AG04449 (cell line): ENCODE measurements at regions not wholly inside any gene's neighbourhood (a gene's known extent, or its start where the extent isn't known, plus 50 kb on each side); places are given as distances from the start of the nearest gene placed in this dataset.

Source experiments
- CTCF ChIA-PET: fragments of 350-600 bp; formaldehyde crosslinking; extraction: SDS; loops from one replicate; lab custom pipeline; 2021; ENCODE audit warnings: antibody characterized with exemption; lab: Yijun Ruan, JAX
- POLR2A ChIA-PET: fragments of 400-600, 350-600 bp; formaldehyde crosslinking; extraction: SDS; loops from one replicate; lab custom pipeline; 2020; ENCODE audit warnings: antibody characterized with exemption, inconsistent platforms; lab: Yijun Ruan, JAX
- DNase-seq: peaks from one replicate; pipeline ENCODE4 v3.0.0-alpha.2; 2010; ENCODE audit warnings: low read depth, low spot score
- H3K4me3 ChIP-seq: 2 replicates; pipeline ENCODE4 v1.5.1; 2011; ENCODE audit warnings: low read depth, mild to moderate bottlenecking, control low read depth, low read length
- TF ChIP-seq, protein P1 (sequence below): IDR thresholded peaks from one replicate; pipeline ENCODE4 v1.5.1; 2011; ENCODE audit warnings: mild to moderate bottlenecking, moderate library complexity, low read length, control low read depth, inconsistent platforms; ENCODE audit not compliant: insufficient read depth; ENCODE audit errors: missing control alignments

DNA sequence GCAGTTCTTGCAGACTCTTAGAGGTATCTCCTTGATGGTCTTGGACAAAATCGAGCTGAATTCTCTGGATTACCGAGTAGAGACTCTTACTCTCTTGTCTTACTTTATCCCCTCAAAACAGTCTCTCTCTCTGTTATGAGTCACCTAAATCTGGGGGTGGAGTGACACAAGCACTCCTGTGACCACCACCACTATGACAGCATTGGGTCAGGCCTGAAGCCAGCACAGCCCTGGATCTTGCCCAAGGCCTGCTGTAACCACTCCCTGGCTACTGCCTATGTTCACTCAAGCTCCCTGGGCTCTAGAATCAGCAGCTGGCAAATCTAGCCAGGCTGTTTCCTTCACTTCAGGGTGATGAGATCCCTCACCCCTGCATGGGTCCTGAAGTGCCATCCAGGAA, 662.5 kb downstream of the LUZP2 start:
- POLR2A ChIA-PET: no interaction called here
- no peak overlapping the region for H3K4me3 ChIP-seq
- TF ChIP-seq, protein P1, sequence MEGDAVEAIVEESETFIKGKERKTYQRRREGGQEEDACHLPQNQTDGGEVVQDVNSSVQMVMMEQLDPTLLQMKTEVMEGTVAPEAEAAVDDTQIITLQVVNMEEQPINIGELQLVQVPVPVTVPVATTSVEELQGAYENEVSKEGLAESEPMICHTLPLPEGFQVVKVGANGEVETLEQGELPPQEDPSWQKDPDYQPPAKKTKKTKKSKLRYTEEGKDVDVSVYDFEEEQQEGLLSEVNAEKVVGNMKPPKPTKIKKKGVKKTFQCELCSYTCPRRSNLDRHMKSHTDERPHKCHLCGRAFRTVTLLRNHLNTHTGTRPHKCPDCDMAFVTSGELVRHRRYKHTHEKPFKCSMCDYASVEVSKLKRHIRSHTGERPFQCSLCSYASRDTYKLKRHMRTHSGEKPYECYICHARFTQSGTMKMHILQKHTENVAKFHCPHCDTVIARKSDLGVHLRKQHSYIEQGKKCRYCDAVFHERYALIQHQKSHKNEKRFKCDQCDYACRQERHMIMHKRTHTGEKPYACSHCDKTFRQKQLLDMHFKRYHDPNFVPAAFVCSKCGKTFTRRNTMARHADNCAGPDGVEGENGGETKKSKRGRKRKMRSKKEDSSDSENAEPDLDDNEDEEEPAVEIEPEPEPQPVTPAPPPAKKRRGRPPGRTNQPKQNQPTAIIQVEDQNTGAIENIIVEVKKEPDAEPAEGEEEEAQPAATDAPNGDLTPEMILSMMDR: no peak
- DNase-seq: no peak
- CTCF ChIA-PET: no interaction called here

DNA sequence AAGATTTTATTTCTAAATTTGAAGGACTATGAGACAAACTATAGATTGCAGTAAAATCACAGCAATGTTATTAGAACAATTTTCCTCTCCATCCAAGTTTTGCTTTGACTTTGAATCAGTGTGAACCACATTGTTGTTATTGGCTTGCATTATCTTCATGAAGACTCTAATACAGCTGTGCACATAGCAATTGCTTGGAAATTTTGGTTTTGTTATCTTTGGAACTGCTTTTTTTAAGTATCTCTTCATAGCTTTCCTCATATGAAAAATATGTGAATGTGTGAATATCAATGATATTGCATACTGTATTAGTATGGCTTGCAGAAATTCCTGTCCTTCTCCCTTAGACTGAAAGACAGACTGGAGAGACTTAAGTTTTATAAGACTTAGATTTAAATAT, 666.6 kb downstream of the LUZP2 start:
- POLR2A ChIA-PET: no interaction called here
- no peak for DNase-seq
- CTCF ChIA-PET: no interaction called here
- H3K4me3 ChIP-seq: no peak overlapping the region
- TF ChIP-seq, protein P1: no peak

DNA sequence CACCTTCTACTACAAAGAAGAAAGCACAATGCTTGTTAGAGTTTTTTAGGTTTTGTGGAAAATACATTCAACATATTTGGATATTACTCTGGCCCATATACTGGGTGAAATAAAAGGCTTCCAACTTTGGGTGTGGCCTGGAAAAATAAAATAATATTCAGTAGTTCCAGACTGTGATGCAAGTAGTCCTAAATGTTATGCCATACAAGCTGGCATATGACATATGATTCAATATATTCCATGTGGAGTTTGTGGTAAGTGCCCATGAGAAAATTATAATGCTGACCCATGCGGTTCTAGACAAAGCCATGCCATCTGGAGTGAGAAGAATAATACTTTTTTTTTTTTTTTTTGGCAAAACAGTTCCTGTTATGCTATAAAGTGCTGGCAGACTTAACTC, 683.3 kb downstream of the LUZP2 start:
- POLR2A ChIA-PET: no interaction called here
- TF ChIP-seq, protein P1: no peak
- CTCF ChIA-PET: no interaction called here
- no peak for DNase-seq
- no peak overlapping the region for H3K4me3 ChIP-seq

DNA sequence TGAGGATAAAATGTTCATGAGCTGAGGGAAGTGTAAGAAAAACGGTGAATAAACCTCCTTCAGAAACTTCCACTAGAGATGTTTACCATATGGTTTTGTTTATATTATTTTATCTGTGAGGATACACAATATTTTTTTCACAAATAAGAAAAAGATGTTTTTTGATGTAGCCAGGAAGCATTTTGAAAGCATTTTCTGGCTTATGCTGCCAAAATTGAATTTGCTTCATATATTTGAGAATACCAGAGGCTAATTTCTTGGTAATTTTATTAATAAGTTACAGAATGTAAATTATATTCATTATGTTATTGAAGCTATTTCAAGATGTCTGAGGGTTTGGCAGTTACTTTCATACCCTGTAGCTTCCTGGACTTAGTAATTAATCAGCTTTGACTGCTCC, 686.6 kb downstream of the LUZP2 start:
- no peak overlapping the region for H3K4me3 ChIP-seq
- POLR2A ChIA-PET: no interaction called here
- CTCF ChIA-PET: no interaction called here
- TF ChIP-seq, protein P1: no peak
- DNase-seq: no peak

DNA sequence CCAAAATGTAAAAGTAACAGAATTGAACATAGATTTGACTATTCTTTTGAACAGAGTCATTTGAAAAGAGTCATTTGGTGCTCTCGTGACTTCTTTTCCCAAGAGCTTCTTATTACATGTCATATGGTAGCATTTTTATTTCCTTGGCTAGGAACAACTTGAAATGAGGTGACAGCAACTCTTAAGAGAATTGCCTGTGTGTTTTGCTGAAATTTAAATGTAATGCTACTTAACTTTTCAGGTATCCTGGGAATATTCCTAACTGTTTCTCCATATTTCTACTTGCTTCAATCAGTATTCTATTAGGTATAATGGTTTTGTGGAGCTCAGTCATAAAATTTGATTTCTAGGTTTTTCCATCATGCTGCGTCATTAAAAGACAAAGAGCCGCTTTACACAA, 700.7 kb downstream of the LUZP2 start:
- no peak overlapping the region for H3K4me3 ChIP-seq
- ChIA-PET CTCF (no interaction called here), POLR2A (no interaction called here)
- no peak for DNase-seq
- TF ChIP-seq, protein P1: no peak

DNA sequence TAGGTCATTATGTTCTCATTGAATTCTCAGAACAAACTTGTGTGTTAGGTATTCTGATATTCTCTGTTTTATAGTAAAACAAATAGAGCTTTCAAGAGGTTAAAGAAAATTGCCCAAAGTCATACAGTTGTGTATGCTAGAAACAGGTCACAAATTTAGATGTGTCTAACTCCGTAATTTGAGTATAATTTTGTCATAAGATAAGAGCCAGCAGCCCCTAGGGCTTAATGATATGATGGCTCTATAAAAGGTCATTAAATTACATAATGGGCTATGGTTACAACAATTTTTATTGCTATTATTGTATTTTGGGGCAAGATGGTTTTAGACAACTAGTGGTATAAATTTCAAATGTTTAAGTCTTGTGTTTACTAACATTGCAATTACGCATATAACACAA, 701.9 kb downstream of the LUZP2 start:
- TF ChIP-seq, protein P1: no peak
- no peak overlapping the region for H3K4me3 ChIP-seq
- no peak for DNase-seq
- POLR2A ChIA-PET: no interaction called here
- CTCF ChIA-PET: no interaction called here

DNA sequence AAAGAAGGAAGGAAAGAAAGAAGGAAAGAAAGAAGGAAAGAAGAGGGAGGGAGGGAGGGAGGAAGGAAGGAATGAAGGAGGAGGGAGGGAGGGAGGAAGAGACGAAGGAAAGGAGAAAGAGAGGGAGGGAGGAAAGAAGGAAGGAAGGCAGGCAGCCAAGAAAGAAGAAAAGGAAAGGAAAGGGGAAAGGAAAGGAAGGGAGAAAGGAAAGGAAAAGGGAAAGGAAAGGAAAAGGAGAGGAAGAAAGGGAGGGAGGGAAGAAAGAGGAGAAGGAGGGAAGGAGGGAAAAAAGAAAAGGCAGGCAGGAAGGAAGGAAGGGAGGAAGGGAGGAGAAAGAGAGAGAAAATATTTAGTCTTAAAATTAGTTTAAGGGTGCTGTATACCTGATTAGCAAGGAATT, 704.1 kb downstream of the LUZP2 start:
- H3K4me3 ChIP-seq: no peak overlapping the region
- ChIA-PET POLR2A (no interaction called here), CTCF (no interaction called here)
- TF ChIP-seq, protein P1: no peak
- no peak for DNase-seq
